Vagina (tissue), 2 donors: ENCODE measurements at regions not wholly inside any gene's neighbourhood (a gene's known extent, or its start where the extent isn't known, plus 50 kb on each side); places are given as distances from the start of the nearest gene placed in this dataset.
A peak's percentile ranks its signal among the peaks of the same experiment; 100 is the strongest.

Experiments
- DNase-seq, 2 donors: peaks; one replicate each; pipeline ENCODE4 v3.0.0-alpha.2; 2017; ENCODE audit errors: extremely low spot score in 2 of 2
- H3K27ac ChIP-seq: fragments of 200-600 bp; sonication (generic); one replicate; pipeline ENCODE4 v1.5.1; 2019
- H3K27me3 ChIP-seq: fragments of 200-600 bp; sonication (generic); one replicate; pipeline ENCODE4 v1.5.1; 2019
- H3K36me3 ChIP-seq, 2 donors: fragments of 200-600 bp; sonication (generic); one replicate each; pipeline ENCODE4 v1.5.1; 2017 to 2019
- H3K4me1 ChIP-seq: fragments of 200-600 bp; sonication (generic); one replicate; pipeline ENCODE4 v1.5.1; 2019
- H3K4me3 ChIP-seq, 2 donors: fragments of 200-600 bp; sonication (generic); 1 replicate in 1 of 2; 2 replicates in 1 of 2; pipeline ENCODE4 v1.5.1; 2016 to 2019
- H3K9me3 ChIP-seq: fragments of 200-600 bp; sonication (generic); one replicate; pipeline ENCODE4 v1.5.1; 2019
- CTCF ChIP-seq, 3 experiments: fragments of 450-650 bp in 2 of 3; fragments of 200-600 bp in 1 of 3; sonication (generic) in 1 of 3; IDR thresholded peaks; one replicate each; pipeline ENCODE4 v1.5.1; 2017 to 2019; ENCODE audit warnings: antibody characterized with exemption in 3 of 3, mild to moderate bottlenecking in 2 of 3, moderate library complexity in 2 of 3
- POLR2A ChIP-seq, 2 donors: fragments of 450-650 bp; IDR thresholded peaks; one replicate each; pipeline ENCODE4 v1.6.1; 2017; ENCODE audit warnings: antibody characterized with exemption in 2 of 2, mild to moderate bottlenecking in 2 of 2, moderate library complexity in 2 of 2
- POLR2AphosphoS5 ChIP-seq, 2 donors: sonication (generic); formaldehyde crosslinking; IDR thresholded peaks; one replicate each; pipeline ENCODE4 v1.9.0; 2017; ENCODE audit warnings: antibody characterized with exemption in 2 of 2, mild to moderate bottlenecking in 2 of 2, low read depth in 1 of 2; ENCODE audit not compliant: insufficient read depth in 1 of 2
- intact Hi-C: fragments of 100-400 bp; cut with DNase I; formaldehyde crosslinking; loops from one replicate; pipeline ENCODE4 v1.15.1; 2023

- H3K36me3 ChIP-seq = no peaks in the 10 kb centered on the region
- no peak for DNase-seq
- no peaks in the 10 kb centered on the region for H3K27me3 ChIP-seq
- no peaks in the 10 kb centered on the region for H3K9me3 ChIP-seq
- H3K4me1 ChIP-seq = no peaks in the 10 kb centered on the region
- H3K4me3 ChIP-seq = no peak overlapping the region
- H3K27ac ChIP-seq = no peak overlapping the region
- no peak for TF ChIP-seq CTCF (IDR thresholded peaks at IDR 0.05)
- no peak for TF ChIP-seq POLR2A (IDR thresholded peaks at IDR 0.05)
- no peak for TF ChIP-seq POLR2AphosphoS5 (IDR thresholded peaks at IDR 0.05; ENCODE audit: insufficient read depth in 1 of 2, low read depth in 1 of 2)
- intact Hi-C loops = loop anchor here (10.0 kb wide), 1 partner anchor 602 kb away; no protein-coding TSS in a partner anchor
Observed at GRCh38 chr4:85142451-85142850, 176.0 kb upstream of the WDFY3 start.

GRCh38 chr4:85147481-85148076 lies 181.1 kb upstream of the WDFY3 start:
- TF ChIP-seq POLR2A (IDR thresholded peaks at IDR 0.05) (no peak), POLR2AphosphoS5 (IDR thresholded peaks at IDR 0.05; ENCODE audit: insufficient read depth in 1 of 2, low read depth in 1 of 2) (no peak), CTCF (IDR thresholded peaks at IDR 0.05) (peak; percentile 47 to 67 (median 54))
- Histone ChIP-seq H3K36me3 (no peaks in the 10 kb centered on the region), H3K4me1 (no peaks in the 10 kb centered on the region), H3K4me3 (no peak overlapping the region), H3K9me3 (no peaks in the 10 kb centered on the region), H3K27me3 (no peaks in the 10 kb centered on the region), H3K27ac (no peak overlapping the region)
- no peak for DNase-seq
- intact Hi-C loops = loop anchor here (10.0 kb wide), 1 partner anchor 597 kb away; no protein-coding TSS in a partner anchor

- Histone ChIP-seq H3K4me3 (no peak overlapping the region), H3K4me1 (no peaks in the 10 kb centered on the region), H3K36me3 (no peaks in the 10 kb centered on the region), H3K9me3 (no peaks in the 10 kb centered on the region), H3K27ac (no peak overlapping the region), H3K27me3 (no peaks in the 10 kb centered on the region)
- intact Hi-C loops = loop anchor here (10.0 kb wide), 1 partner anchor 595 kb away; no protein-coding TSS in a partner anchor
- TF ChIP-seq POLR2AphosphoS5 (IDR thresholded peaks at IDR 0.05; ENCODE audit: insufficient read depth in 1 of 2, low read depth in 1 of 2) = no peak
- TF ChIP-seq CTCF (IDR thresholded peaks at IDR 0.05) = no peak
- DNase-seq = no peak
Observed at GRCh38 chr4:85149676-85150075, 183.2 kb upstream of the WDFY3 start.

GRCh38 chr4:85151371-85151770 lies 184.9 kb upstream of the WDFY3 start:
- Histone ChIP-seq H3K9me3 (no peaks in the 10 kb centered on the region), H3K4me3 (no peak overlapping the region), H3K36me3 (no peaks in the 10 kb centered on the region), H3K4me1 (no peaks in the 10 kb centered on the region), H3K27ac (no peak overlapping the region), H3K27me3 (no peaks in the 10 kb centered on the region)
- intact Hi-C loops = no loop called here
- DNase-seq = no peak
- TF ChIP-seq POLR2AphosphoS5 (IDR thresholded peaks at IDR 0.05; ENCODE audit: insufficient read depth in 1 of 2, low read depth in 1 of 2) (no peak), CTCF (IDR thresholded peaks at IDR 0.05) (no peak), POLR2A (IDR thresholded peaks at IDR 0.05) (no peak)

GRCh38 chr4:85151786-85152185 lies 185.3 kb upstream of the WDFY3 start:
- no peaks in the 10 kb centered on the region for H3K27me3 ChIP-seq
- H3K36me3 ChIP-seq = no peaks in the 10 kb centered on the region
- H3K4me1 ChIP-seq = no peaks in the 10 kb centered on the region
- no peak overlapping the region for H3K27ac ChIP-seq
- H3K4me3 ChIP-seq = no peak overlapping the region
- no peaks in the 10 kb centered on the region for H3K9me3 ChIP-seq
- DNase-seq = no peak
- TF ChIP-seq CTCF (IDR thresholded peaks at IDR 0.05) (no peak), POLR2A (IDR thresholded peaks at IDR 0.05) (no peak), POLR2AphosphoS5 (IDR thresholded peaks at IDR 0.05; ENCODE audit: insufficient read depth in 1 of 2, low read depth in 1 of 2) (no peak)
- intact Hi-C loops = no loop called here
